Germinal center (tissue), 1 donor: ENCODE measurements at regions not wholly inside any gene's neighbourhood (a gene's known extent, or its start where the extent isn't known, plus 50 kb on each side); places are given as distances from the start of the nearest gene placed in this dataset.

Source experiments
- DNase-seq: peaks from one replicate; pipeline ENCODE4 v3.0.0; 2012; ENCODE audit warnings: mixed read lengths, low spot score

- DNase-seq, result no peak
Measured at GRCh38 chr2:224210286-224211180, 171.4 kb upstream of the SERPINE2 start.

DNA sequence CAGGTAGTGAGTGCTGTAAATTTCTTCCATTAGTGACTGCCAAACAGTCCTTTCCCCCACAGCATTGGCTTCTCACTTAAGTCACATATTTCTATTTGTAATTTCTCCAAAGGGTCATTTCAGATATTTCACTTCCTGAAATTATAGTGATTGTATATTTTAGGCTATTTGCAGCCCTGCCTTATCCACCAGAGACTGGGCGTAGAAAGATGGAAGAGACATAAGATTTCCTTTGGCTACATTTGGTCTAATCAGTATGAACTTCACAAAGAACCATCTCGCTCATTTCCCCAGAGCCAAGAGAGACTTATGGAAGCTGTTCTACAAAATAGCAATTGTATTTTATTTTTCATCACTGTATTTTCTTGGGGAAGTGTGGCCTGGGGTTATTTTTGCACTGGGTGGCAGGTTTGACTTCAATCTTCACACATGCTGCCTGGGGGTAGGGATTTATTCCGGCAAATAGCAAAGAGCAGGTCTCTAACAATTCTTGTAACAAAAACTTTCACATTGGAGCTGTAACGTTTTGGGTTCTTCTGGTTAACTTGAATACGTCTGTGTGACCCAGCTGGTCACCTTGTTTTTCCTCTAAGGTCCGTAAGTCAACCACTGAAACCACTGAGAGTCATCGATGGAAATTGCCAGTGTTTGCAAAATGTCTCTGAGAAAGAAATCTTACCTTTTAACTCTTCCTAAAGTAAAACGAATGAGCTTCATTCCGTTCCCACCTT is 170.6 kb upstream of the SERPINE2 start:
- no peak for DNase-seq

GRCh38 chr2:224208443-224208842 is 169.4 kb upstream of the SERPINE2 start:
- DNase-seq, result no peak

- no peak for DNase-seq
Measured at GRCh38 chr2:224208007-224208406, 168.9 kb upstream of the SERPINE2 start.

- DNase-seq, result no peak
Measured at GRCh38 chr2:224206816-224207215, 167.7 kb upstream of the SERPINE2 start.

DNA sequence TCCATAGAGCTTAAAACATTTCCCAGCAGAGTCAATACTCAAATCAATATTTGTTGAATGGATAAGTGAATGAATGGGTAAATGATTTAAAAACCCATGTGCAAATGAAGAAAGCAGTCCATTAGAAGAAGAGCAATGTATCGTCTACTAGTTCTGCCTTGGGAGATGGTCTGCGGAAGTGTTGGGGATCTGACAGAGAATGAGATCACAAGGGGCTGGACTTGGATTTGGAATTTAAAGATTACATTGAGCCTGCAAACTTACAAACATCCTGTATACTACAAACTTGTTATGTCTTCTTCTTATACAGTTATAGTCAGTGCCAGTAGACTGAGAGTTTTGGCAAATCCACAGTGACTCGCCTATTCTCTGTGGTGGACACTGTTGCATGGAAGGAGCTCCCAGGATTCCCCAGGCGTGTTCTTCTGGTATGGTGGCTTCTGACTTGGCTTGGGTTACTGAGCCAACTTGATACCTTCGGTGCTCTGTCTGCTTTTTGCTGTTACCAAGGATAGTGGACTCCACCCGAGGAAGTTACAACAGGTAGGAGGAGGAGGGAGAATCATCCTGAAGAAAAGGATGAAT is 163.3 kb upstream of the SERPINE2 start:
- no peak for DNase-seq

DNA sequence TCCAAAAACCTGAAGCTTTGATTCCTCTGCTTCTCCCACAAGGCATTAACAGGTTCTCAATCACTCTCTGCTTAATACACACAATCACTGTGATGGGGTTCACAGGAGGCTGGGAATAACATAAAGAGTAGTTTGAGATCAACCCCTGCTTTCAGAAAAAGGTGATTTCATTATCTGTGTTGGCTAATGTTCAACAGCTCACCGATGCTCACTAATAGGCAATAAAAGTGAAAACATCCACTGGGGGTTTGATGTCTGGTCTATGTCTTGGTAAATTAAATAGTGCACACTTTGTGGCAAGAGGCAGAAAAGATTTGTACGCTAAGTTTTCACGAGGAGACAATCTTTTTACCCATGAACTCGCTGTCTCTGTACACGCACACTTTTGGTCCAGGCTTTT is 159.3 kb upstream of the SERPINE2 start:
- DNase-seq, result no peak

- no peak for DNase-seq
Measured at GRCh38 chr2:224196810-224197209, 157.7 kb upstream of the SERPINE2 start.

DNA sequence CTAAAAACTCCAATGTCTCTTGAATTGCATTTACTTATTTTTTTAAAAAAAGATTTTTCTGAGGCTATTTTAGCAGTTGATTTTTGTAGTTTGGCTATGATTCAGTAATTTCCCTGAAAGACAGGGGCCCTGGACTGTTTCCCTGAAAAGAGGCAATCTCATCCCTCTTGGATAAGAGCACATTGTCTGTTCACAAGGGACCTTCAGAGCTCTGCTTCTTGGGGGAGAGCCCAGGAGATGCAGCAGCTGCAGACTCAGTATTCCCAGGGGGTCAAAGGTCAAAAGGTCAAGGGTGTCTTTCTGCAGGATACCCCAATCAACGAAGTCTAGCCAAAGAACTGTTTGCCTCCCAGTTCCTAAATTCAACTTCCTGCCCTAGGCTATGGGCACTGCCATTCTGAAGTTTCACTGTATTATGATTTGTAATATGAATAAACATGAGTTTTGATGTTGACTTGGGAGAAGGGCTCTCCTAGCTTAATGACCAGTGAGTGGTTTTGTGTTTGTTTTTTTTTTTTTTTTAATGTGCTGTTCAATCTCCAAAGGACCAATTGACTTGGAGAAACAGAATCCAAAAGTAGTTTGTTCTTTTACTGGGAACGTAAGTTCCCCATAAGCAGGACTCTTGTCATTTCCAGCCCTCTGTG is 157.0 kb upstream of the SERPINE2 start:
- DNase-seq, result no peak

- DNase-seq, result no peak
Measured at GRCh38 chr2:224194161-224194560, 155.1 kb upstream of the SERPINE2 start.

- no peak for DNase-seq
Measured at GRCh38 chr2:224191465-224191864, 152.4 kb upstream of the SERPINE2 start.

DNA sequence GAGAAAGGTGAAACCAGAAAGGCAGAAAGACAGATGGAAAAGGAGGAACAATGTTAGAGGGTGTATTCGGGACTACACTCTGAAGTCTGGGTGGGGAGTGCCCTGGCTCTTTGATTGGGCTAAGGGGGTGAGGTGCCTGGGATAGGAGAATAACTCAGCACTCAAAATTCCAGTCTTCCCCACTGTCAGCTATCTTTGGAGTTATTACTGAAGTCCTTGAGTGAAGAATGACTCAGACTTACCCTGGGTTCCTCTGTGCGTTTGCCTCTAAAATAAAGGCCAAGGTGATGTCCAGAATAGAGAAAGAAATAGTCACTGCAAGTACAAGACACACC is 151.8 kb upstream of the SERPINE2 start:
- no peak for DNase-seq

DNA sequence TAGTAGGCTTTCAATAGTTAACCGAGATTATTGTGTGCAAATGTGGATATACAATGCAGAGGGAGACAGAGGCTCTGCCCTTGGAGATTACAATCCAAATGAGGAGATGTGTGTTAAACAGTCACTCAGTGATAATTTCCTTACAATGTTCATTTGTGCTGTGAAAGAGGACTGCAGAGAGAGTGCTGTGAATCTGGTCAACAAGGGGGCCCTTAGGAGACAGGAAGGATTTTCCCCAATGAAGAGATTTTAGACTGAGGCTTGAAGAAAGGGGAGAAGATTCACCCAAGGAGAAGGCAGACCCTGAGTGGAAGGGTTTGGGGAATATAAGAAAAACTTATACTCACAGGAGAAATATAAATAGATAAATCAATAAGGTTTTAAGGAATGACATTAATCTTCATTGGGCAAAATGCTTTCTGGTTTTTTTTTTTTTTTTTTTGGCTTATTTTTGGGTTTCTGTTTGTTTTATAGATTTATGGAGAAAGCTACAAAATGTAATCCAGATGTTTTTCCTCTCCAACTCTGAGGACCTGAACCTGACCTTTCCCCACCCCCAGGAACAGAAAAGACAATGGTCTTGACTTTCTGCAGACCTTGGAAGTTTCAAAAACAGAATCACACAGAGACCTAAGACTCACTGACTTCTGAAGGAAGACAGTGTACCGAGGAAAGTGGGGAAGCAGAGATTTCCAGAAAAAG is 151.3 kb upstream of the SERPINE2 start:
- DNase-seq, result no peak

- no peak for DNase-seq
Measured at GRCh38 chr2:224187220-224187619, 148.1 kb upstream of the SERPINE2 start.

GRCh38 chr2:224185023-224185601 is 146.0 kb upstream of the SERPINE2 start:
- no peak for DNase-seq

DNA sequence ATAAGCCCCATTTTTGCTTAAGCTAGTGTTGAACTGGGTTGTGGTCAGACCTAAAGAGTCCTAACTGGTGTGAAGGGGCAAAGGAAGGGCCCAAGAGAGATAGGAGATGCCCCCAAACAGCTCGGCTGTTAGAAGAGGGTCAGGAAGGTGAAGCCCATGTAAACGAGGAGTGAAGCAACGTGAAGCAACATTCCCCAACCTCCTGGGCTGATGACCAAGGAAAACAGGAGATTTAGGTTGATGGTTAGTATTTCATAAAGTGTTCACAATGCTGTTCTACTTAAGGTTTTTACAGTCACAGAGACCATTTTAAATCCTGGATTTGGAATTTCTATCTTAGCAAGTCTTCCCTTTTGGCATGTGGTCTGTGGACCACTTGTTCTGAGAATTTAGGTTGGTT is 144.0 kb upstream of the SERPINE2 start:
- DNase-seq, result no peak

GRCh38 chr2:224182498-224182897 is 143.4 kb upstream of the SERPINE2 start:
- no peak for DNase-seq

- no peak for DNase-seq
Measured at GRCh38 chr2:224181534-224182155, 142.6 kb upstream of the SERPINE2 start.

DNA sequence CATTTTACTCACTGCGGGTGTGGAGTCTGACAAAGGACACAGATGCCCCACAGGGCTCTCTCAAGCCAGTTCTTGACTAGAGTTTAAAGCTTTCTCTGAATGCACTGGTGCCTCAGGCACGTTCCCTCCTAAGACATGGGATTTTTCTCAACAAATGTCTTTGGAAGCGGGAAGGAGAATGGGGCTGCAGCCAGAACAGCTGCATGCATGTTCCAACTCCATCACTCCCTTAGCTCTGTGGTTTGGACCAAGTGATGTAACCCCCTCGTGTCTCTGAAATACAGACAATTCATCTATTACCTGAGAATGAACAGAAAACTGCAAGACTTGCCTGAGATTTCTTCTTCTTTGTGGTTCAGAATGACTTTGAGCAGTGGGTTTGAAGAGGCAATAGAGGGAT is 141.7 kb upstream of the SERPINE2 start:
- DNase-seq, result no peak

DNA sequence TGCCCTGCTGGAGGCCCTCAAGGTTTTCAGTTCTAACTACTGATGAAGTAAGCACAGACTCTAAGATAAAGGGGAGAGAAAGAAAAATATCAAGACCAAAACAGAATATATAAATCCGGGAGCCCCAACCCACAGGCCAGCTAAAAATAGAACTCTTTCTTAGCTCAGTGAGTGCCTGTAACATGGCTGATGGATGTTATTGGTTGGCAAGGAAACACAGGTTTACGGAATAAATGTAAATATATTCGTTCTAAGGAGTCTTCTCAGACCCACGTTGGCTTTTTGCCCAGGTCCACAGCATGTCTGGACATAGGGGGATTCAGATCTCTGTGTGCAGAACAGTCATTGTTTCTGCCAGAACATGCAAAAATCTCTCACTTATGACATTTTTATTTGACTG is 139.0 kb upstream of the SERPINE2 start:
- DNase-seq, result no peak

DNA sequence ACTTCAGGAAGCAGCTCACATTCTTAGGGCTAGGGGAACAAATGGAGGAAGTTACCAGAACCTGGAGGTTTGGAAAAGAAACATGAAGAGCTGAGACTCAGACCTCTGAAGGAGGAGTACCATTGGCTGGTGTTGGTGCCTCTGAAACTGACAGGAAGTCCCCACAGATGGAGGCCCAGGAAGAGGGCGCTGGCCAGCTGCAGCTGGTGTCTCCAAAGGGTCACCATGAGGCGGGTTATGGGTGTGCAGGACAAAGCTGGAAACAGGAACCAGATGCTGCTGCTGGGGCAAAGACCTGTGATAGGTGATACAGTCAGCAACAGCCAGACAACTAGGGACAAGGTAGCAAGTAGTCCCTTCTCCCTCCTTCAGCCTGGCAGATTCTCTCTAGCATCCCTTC is 136.5 kb upstream of the SERPINE2 start:
- DNase-seq, result no peak
